Nephron progenitor cell (in vitro differentiated cells): ENCODE measurements at regions not wholly inside any gene's neighbourhood (a gene's known extent, or its start where the extent isn't known, plus 50 kb on each side); places are given as distances from the start of the nearest gene placed in this dataset.

Experiments used
- DNase-seq: peaks from one replicate; pipeline ENCODE4 v3.0.0; 2021
- H3K27ac Mint-ChIP-seq: 2 replicates; pipeline ENCODE4 v1.8.0; 2021; ENCODE audit warnings: mild to moderate bottlenecking, moderate library complexity, mixed read lengths
- H3K27me3 Mint-ChIP-seq: 2 replicates; pipeline ENCODE4 v1.8.0; 2021; ENCODE audit warnings: mild to moderate bottlenecking, low read depth, mixed read lengths; ENCODE audit not compliant: poor library complexity
- H3K36me3 Mint-ChIP-seq: 2 replicates; pipeline ENCODE4 v1.8.0; 2021; ENCODE audit warnings: low read depth, mixed read lengths
- H3K4me1 Mint-ChIP-seq: 2 replicates; pipeline ENCODE4 v1.8.0; 2021; ENCODE audit warnings: mixed read lengths
- H3K4me3 Mint-ChIP-seq: 2 replicates; pipeline ENCODE4 v1.8.0; 2021; ENCODE audit warnings: mild to moderate bottlenecking, moderate library complexity, mixed read lengths
- H3K9me3 Mint-ChIP-seq: 2 replicates; pipeline ENCODE4 v1.8.0; 2021; ENCODE audit warnings: mild to moderate bottlenecking, moderate library complexity, mixed read lengths
- CTCF ChIP-seq: fragments of 200-600 bp; sonication (generic); IDR thresholded peaks from 2 replicates; pipeline ENCODE4 v1.5.0; 2021; ENCODE audit warnings: antibody characterized with exemption

- no peaks in the 10 kb centered on the region for H3K9me3 Mint-ChIP-seq
- no peak overlapping the region for H3K27ac Mint-ChIP-seq
- H3K27me3 Mint-ChIP-seq = no peaks in the 10 kb centered on the region
- H3K36me3 Mint-ChIP-seq = no peaks in the 10 kb centered on the region
- TF ChIP-seq CTCF = no peak
- no peak for DNase-seq
- H3K4me3 Mint-ChIP-seq = no peak overlapping the region
- H3K4me1 Mint-ChIP-seq = peaks cover 5% of the 10 kb centered on the region
Observed at GRCh38 chr5:90015584-90016018, 394.0 kb downstream of the CETN3 start.

GRCh38 chr5:90014420-90014819 is 395.1 kb downstream of the CETN3 start:
- TF ChIP-seq CTCF = no peak
- Mint-ChIP-seq H3K27ac (no peak overlapping the region), H3K4me3 (no peak overlapping the region), H3K9me3 (no peaks in the 10 kb centered on the region), H3K4me1 (peaks cover 5% of the 10 kb centered on the region), H3K27me3 (no peaks in the 10 kb centered on the region), H3K36me3 (no peaks in the 10 kb centered on the region)
- DNase-seq = no peak

GRCh38 chr5:90000351-90000750 is 409.2 kb downstream of the CETN3 start:
- DNase-seq = no peak
- H3K4me3 Mint-ChIP-seq = no peak overlapping the region
- H3K4me1 Mint-ChIP-seq = no peaks in the 10 kb centered on the region
- no peaks in the 10 kb centered on the region for H3K27me3 Mint-ChIP-seq
- no peak overlapping the region for H3K27ac Mint-ChIP-seq
- H3K36me3 Mint-ChIP-seq = no peaks in the 10 kb centered on the region
- H3K9me3 Mint-ChIP-seq = peaks cover 4% of the 10 kb centered on the region
- TF ChIP-seq CTCF = no peak

GRCh38 chr5:89998519-89999305 is 410.8 kb downstream of the CETN3 start:
- Mint-ChIP-seq H3K36me3 (no peaks in the 10 kb centered on the region), H3K27ac (no peak overlapping the region), H3K4me3 (no peak overlapping the region), H3K27me3 (no peaks in the 10 kb centered on the region), H3K4me1 (no peaks in the 10 kb centered on the region), H3K9me3 (peaks cover 4% of the 10 kb centered on the region)
- no peak for TF ChIP-seq CTCF
- DNase-seq = no peak

- Mint-ChIP-seq H3K4me1 (no peaks in the 10 kb centered on the region), H3K36me3 (no peaks in the 10 kb centered on the region), H3K9me3 (peaks cover 4% of the 10 kb centered on the region), H3K4me3 (no peak overlapping the region), H3K27ac (no peak overlapping the region), H3K27me3 (no peaks in the 10 kb centered on the region)
- DNase-seq = no peak
- no peak for TF ChIP-seq CTCF
Observed at GRCh38 chr5:89996890-89997289, 412.7 kb downstream of the CETN3 start.

- Mint-ChIP-seq H3K36me3 (no peaks in the 10 kb centered on the region), H3K4me3 (no peak overlapping the region), H3K27me3 (no peaks in the 10 kb centered on the region), H3K4me1 (no peaks in the 10 kb centered on the region), H3K9me3 (no peaks in the 10 kb centered on the region), H3K27ac (no peak overlapping the region)
- no peak for DNase-seq
- no peak for TF ChIP-seq CTCF
Observed at GRCh38 chr5:89996335-89996734, 413.2 kb downstream of the CETN3 start.
